ENCODE measurements at regions not wholly inside any gene's neighbourhood (a gene's known extent, or its start where the extent isn't known, plus 50 kb on each side); places are given as distances from the start of the nearest gene placed in this dataset.
"Not testable (repeated sequence)": the region's sequence is repeated elsewhere in the genome, so short reads cannot be mapped to it uniquely, and the experiment has no call there.

DNA sequence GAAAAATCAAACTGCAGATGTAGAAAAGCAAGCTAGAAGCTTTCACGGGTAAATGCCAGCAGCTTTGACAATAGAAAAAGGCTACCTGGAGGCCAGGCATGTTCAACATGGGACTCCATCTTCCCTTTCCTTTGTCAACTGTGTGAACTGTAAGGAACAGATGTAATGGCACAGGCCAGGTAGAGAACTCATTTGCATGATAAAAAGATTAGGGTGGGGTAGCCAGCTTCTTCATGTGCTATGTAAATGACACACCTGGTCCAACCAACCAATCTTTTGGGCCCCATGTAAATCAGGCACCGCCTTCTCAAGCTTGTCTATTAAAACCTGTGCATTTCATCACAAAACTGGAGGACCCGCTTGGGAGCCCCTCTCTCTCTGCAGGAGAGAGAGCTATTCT lies 686.5 kb upstream of the GOLIM4 start:
- no peaks in the 10 kb centered on the region for H3K27me3 ChIP-seq (ENCODE audit: control insufficient read depth, insufficient read depth, low read length)
- H3K36me3 ChIP-seq (replicated peaks; ENCODE audit: control insufficient read depth, insufficient read depth, low read length), result no peaks in the 10 kb centered on the region
- DNase-seq, result peak; percentile 8
- H3K4me3 ChIP-seq (ENCODE audit: insufficient read depth, low read depth, low read length), result no peak overlapping the region

DNA sequence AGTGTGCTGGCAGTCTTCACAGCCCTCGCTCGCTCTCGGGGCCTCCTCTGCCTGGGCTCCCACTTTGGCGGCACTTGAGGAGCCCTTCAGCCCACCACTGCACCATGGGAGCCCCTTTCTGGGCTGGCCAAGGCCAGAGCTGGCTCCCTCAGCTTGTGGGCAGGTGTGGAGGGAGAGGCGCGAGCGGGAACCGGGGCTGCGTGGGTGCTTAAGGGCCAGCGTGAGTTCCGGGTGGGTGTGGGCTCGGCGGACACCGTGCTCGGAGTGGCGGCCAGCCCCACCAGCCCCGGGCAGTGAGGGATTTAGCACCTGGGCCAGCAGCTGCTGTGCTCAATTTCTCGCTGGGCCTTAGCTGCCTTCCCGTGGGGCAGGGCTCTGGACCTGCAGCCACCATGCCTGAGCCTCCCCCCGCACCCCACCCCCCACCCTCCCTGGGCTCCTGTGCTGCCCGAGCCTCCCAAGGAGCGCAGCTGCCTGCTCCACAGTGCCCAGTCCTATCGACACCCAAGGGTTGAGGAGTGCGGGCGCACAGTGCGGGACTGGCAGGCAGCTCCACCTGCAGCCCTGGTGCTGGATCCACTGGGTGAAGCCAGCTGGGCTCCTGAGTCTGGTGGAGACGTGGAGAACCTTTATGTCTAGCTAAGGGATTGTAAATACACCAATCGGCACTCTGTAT lies 684.4 kb upstream of the GOLIM4 start:
- H3K27me3 ChIP-seq (ENCODE audit: control insufficient read depth, insufficient read depth, low read length); DNase-seq; H3K4me3 ChIP-seq (ENCODE audit: insufficient read depth, low read depth, low read length); H3K36me3 ChIP-seq (replicated peaks; ENCODE audit: control insufficient read depth, insufficient read depth, low read length): not testable (repeated sequence)

- DNase-seq, result no peak
- Histone ChIP-seq H3K4me3 (ENCODE audit: insufficient read depth, low read depth, low read length) (no peak overlapping the region), H3K36me3 (replicated peaks; ENCODE audit: control insufficient read depth, insufficient read depth, low read length) (no peaks in the 10 kb centered on the region), H3K27me3 (ENCODE audit: control insufficient read depth, insufficient read depth, low read length) (no peaks in the 10 kb centered on the region)
Observed at GRCh38 chr3:168753724-168754123, 658.0 kb upstream of the GOLIM4 start.

GRCh38 chr3:168752339-168752738 lies 656.6 kb upstream of the GOLIM4 start:
- Histone ChIP-seq H3K36me3 (replicated peaks; ENCODE audit: control insufficient read depth, insufficient read depth, low read length) (no peaks in the 10 kb centered on the region), H3K27me3 (ENCODE audit: control insufficient read depth, insufficient read depth, low read length) (no peaks in the 10 kb centered on the region), H3K4me3 (ENCODE audit: insufficient read depth, low read depth, low read length) (no peak overlapping the region)
- DNase-seq, result no peak

DNA sequence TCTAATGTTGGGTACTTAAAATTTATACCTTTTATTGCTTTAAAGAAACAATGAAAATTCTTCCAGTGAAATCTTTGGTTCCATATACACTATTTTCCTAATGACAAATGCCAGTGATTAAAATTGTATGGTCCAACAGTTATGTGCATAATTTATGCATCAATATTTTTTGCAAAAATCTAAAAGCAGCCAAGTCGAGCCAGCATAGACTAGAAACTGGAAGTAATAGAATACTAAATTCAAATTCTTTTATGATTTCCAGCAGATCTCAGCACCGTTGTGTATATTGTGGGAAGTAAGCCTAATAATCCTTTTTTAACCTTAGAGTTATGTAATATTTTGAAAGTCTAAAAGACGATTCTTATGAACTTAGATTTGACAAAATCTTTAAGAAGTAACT lies 652.0 kb upstream of the GOLIM4 start:
- DNase-seq, result no peak
- Histone ChIP-seq H3K27me3 (ENCODE audit: control insufficient read depth, insufficient read depth, low read length) (no peaks in the 10 kb centered on the region), H3K4me3 (ENCODE audit: insufficient read depth, low read depth, low read length) (no peak overlapping the region), H3K36me3 (replicated peaks; ENCODE audit: control insufficient read depth, insufficient read depth, low read length) (no peaks in the 10 kb centered on the region)

DNA sequence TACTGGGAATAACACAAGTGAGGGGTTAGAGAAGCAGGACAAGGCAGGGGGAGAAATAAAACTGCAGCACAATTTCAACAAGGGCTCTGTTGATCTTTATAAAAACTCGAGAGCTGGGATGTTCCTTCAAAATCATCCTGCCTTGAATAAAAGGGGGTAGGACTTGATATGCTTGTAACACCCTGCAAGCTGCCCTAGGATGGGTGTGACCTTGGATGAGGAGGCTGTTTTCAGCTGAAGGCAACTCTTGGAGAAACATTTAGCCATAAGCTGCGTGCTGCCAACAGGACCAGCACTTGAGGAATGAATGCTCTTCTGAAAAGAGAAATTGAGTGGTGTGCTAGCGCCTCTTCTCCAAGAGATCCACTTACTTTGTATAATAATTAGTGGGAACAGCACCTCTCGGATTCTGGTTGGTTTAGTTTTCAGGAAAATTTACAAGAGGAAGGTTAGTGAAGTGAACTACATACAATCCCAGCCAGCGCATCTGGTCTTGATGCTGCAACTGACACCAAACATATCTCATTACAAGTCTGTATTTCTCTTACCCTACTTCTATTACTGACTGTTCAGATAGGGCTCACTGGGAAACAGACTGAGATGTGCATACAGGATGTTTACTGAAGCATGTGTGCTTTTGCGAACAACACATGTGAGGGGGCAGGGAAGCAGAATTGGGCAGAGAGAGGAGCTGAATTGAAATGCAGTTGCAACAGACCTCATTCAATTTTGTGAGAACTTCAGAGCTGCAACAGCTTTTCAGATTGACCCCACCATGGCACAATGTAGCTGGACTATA lies 643.0 kb upstream of the GOLIM4 start:
- Histone ChIP-seq H3K27me3 (ENCODE audit: control insufficient read depth, insufficient read depth, low read length) (no peaks in the 10 kb centered on the region), H3K36me3 (replicated peaks; ENCODE audit: control insufficient read depth, insufficient read depth, low read length) (no peaks in the 10 kb centered on the region), H3K4me3 (ENCODE audit: insufficient read depth, low read depth, low read length) (no peak overlapping the region)
- DNase-seq, result no peak

DNA sequence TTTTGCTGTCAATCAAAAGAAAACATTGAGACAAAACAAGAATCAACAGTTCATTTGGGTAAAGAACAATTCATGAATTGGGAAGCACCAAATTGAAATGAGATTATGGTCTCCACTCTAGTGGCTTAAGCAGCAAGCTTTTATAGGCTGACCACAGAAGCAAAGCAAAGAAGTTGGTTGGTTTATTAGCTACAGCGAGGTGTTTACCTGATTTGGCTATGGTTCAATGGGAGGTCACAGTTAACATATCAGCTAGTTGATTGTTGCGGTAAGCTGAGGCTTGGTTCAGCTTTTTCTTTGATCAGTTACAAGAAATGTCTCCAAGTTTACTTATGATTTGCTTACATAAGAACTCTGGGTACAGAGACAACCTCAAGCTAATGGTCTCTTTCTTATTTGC lies 640.5 kb upstream of the GOLIM4 start:
- no peak for DNase-seq
- no peaks in the 10 kb centered on the region for H3K36me3 ChIP-seq (replicated peaks; ENCODE audit: control insufficient read depth, insufficient read depth, low read length)
- no peak overlapping the region for H3K4me3 ChIP-seq (ENCODE audit: insufficient read depth, low read depth, low read length)
- no peaks in the 10 kb centered on the region for H3K27me3 ChIP-seq (ENCODE audit: control insufficient read depth, insufficient read depth, low read length)

- DNase-seq, result no peak
Observed at GRCh38 chr3:168730073-168730472, 634.3 kb upstream of the GOLIM4 start.

DNA sequence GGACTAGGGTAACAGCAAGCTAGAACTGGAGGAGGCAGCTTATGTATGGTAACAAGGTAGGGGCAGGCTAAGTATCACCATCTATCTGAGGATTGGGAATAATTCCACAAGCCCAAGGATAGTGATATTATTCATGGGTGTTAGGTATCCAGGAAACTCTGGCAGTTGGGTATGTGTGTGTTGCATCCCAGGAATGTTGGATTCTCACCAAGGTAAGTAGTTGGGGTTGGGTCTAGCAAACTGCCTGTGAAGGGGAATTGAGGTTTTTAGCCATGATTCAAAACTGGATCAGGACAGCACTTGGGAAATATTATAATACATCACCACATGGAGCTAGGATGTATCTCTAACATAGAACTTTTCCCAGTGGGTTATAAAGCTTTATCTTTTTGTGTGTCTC lies 626.4 kb upstream of the GOLIM4 start:
- H3K36me3 ChIP-seq (replicated peaks; ENCODE audit: control insufficient read depth, insufficient read depth, low read length), result no peaks in the 10 kb centered on the region
- no peak overlapping the region for H3K4me3 ChIP-seq (ENCODE audit: insufficient read depth, low read depth, low read length)
- H3K27me3 ChIP-seq (ENCODE audit: control insufficient read depth, insufficient read depth, low read length), result no peaks in the 10 kb centered on the region
- DNase-seq, result no peak

More at GRCh38 chr3:168730073-168730472, 634.3 kb upstream of the GOLIM4 start:
- Histone ChIP-seq H3K4me3 (ENCODE audit: insufficient read depth, low read depth, low read length) (no peak overlapping the region), H3K27me3 (ENCODE audit: control insufficient read depth, insufficient read depth, low read length) (no peaks in the 10 kb centered on the region), H3K36me3 (replicated peaks; ENCODE audit: control insufficient read depth, insufficient read depth, low read length) (no peaks in the 10 kb centered on the region)

DNA sequence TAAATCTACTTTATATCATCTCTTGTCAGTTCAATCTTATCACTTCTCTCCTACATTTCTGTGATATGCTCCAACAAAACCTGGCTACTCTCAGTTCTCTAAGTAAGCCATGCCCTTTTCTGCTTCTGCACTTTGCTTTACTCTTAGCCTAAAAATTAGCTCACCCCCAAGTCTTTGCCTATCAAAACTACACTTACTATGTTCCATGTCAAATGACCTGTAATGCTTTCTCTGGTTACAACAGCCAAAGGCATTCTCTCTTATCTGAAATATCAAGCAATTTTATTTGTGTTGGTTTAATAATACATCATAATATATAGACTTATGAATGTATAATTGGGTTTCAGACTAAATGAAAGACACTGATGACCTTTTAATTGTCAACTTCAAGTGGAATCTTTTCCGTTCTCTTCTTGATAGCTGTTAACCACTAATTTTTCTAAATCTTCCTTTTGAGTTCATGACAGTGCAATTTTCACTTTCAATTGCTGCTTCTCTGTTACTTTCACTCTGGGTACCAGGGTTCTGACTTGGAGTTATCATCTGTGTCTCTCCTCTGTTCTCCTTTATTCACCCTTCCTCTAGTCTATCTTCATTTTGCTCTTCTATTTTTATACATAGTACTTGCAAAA lies 619.0 kb upstream of the GOLIM4 start:
- Histone ChIP-seq H3K27me3 (ENCODE audit: control insufficient read depth, insufficient read depth, low read length) (no peaks in the 10 kb centered on the region), H3K36me3 (replicated peaks; ENCODE audit: control insufficient read depth, insufficient read depth, low read length) (no peaks in the 10 kb centered on the region), H3K4me3 (ENCODE audit: insufficient read depth, low read depth, low read length) (no peak overlapping the region)
- no peak for DNase-seq

GRCh38 chr3:168709073-168709472 lies 613.3 kb upstream of the GOLIM4 start:
- DNase-seq, result no peak
- no peaks in the 10 kb centered on the region for H3K36me3 ChIP-seq (replicated peaks; ENCODE audit: control insufficient read depth, insufficient read depth, low read length)
- no peak overlapping the region for H3K4me3 ChIP-seq (ENCODE audit: insufficient read depth, low read depth, low read length)
- no peaks in the 10 kb centered on the region for H3K27me3 ChIP-seq (ENCODE audit: control insufficient read depth, insufficient read depth, low read length)

GRCh38 chr3:168707900-168708299 lies 612.2 kb upstream of the GOLIM4 start:
- DNase-seq, result no peak
- no peaks in the 10 kb centered on the region for H3K27me3 ChIP-seq (ENCODE audit: control insufficient read depth, insufficient read depth, low read length)
- H3K36me3 ChIP-seq (replicated peaks; ENCODE audit: control insufficient read depth, insufficient read depth, low read length), result no peaks in the 10 kb centered on the region
- H3K4me3 ChIP-seq (ENCODE audit: insufficient read depth, low read depth, low read length), result no peak overlapping the region

DNA sequence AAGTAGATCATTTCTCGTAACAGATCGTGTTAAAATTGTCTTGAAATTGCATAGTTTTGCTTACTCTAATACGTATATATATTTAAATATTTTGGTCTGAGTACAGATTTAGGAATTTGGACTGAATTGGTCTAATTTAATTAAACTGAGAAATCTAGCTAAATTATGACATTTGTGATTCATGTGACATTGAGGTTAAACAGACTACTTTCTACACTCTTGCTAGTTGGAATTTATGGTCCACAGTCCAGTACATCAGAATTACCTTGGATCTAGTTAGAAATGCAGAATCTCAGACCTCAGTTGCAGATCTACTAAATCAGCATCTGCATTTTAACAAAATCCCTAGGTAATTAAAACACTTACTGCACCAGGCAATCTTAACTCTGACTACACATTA lies 609.7 kb upstream of the GOLIM4 start:
- no peak overlapping the region for H3K4me3 ChIP-seq (ENCODE audit: insufficient read depth, low read depth, low read length)
- H3K36me3 ChIP-seq (replicated peaks; ENCODE audit: control insufficient read depth, insufficient read depth, low read length), result no peaks in the 10 kb centered on the region
- no peaks in the 10 kb centered on the region for H3K27me3 ChIP-seq (ENCODE audit: control insufficient read depth, insufficient read depth, low read length)
- no peak for DNase-seq

- Histone ChIP-seq H3K36me3 (replicated peaks; ENCODE audit: control insufficient read depth, insufficient read depth, low read length) (no peaks in the 10 kb centered on the region), H3K27me3 (ENCODE audit: control insufficient read depth, insufficient read depth, low read length) (no peaks in the 10 kb centered on the region), H3K4me3 (ENCODE audit: insufficient read depth, low read depth, low read length) (no peak overlapping the region)
- DNase-seq, result no peak
Observed at GRCh38 chr3:168696051-168696450, 600.3 kb upstream of the GOLIM4 start.

DNA sequence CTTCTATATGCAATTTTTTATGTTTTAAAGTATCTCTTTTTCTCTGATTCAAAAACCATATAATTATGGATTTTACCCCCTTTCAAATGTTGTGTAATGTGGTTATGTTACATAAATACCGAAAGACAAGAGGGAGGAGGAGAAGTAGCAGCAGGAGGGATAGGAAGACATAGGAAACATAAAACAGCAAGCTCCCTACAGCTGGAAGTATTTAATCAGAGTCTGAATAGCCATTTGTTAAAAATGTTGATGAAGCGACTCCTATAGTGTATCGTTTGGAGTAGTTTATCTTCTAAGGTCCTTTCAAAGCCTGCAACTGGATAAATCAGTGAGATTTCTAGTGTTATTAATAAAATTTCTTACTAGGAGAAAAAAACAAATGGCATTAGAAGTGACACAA lies 598.1 kb upstream of the GOLIM4 start:
- DNase-seq, result peak; percentile 18
- no peaks in the 10 kb centered on the region for H3K27me3 ChIP-seq (ENCODE audit: control insufficient read depth, insufficient read depth, low read length)
- no peaks in the 10 kb centered on the region for H3K36me3 ChIP-seq (replicated peaks; ENCODE audit: control insufficient read depth, insufficient read depth, low read length)
- no peak overlapping the region for H3K4me3 ChIP-seq (ENCODE audit: insufficient read depth, low read depth, low read length)
